ENCODE measurements at regions not wholly inside any gene's neighbourhood (a gene's known extent, or its start where the extent isn't known, plus 50 kb on each side); places are given as distances from the start of the nearest gene placed in this dataset.

GRCh38 chr13:44218501-44219240 is 155.0 kb upstream of the SERP2 start:
- no peak for DNase-seq (ENCODE audit: low read depth in 2 of 2)

- DNase-seq (ENCODE audit: low read depth in 2 of 2) = no peak
These were observed 153.8 kb upstream of the SERP2 start for GRCh38 chr13:44219577-44220548.

GRCh38 chr13:44220948-44221347 is 152.7 kb upstream of the SERP2 start:
- DNase-seq (ENCODE audit: low read depth in 2 of 2) = no peak

GRCh38 chr13:44221657-44222056 is 152.0 kb upstream of the SERP2 start:
- DNase-seq (ENCODE audit: low read depth in 2 of 2) = no peak

GRCh38 chr13:44223770-44224444 is 149.7 kb upstream of the SERP2 start:
- DNase-seq (ENCODE audit: low read depth in 2 of 2) = no peak

- DNase-seq (ENCODE audit: low read depth in 2 of 2) = no peak
These were observed 149.0 kb upstream of the SERP2 start for GRCh38 chr13:44224450-44225149.

GRCh38 chr13:44229371-44230030 is 144.1 kb upstream of the SERP2 start:
- DNase-seq (ENCODE audit: low read depth in 2 of 2) = no peak

GRCh38 chr13:44230071-44230470 is 143.6 kb upstream of the SERP2 start:
- no peak for DNase-seq (ENCODE audit: low read depth in 2 of 2)

GRCh38 chr13:44230736-44231135 is 142.9 kb upstream of the SERP2 start:
- DNase-seq (ENCODE audit: low read depth in 2 of 2) = no peak

GRCh38 chr13:44231786-44232516 is 141.7 kb upstream of the SERP2 start:
- no peak for DNase-seq (ENCODE audit: low read depth in 2 of 2)

- DNase-seq (ENCODE audit: low read depth in 2 of 2) = no peak
These were observed 140.8 kb upstream of the SERP2 start for GRCh38 chr13:44232774-44233173.

GRCh38 chr13:44234566-44234965 is 139.1 kb upstream of the SERP2 start:
- no peak for DNase-seq (ENCODE audit: low read depth in 2 of 2)

- DNase-seq (ENCODE audit: low read depth in 2 of 2) = no peak
These were observed 137.3 kb upstream of the SERP2 start for GRCh38 chr13:44236370-44236769.

GRCh38 chr13:44236801-44237207 is 136.8 kb upstream of the SERP2 start:
- no peak for DNase-seq (ENCODE audit: low read depth in 2 of 2)

GRCh38 chr13:44237276-44237767 is 136.3 kb upstream of the SERP2 start:
- DNase-seq (ENCODE audit: low read depth in 2 of 2) = no peak

GRCh38 chr13:44237881-44238421 is 135.7 kb upstream of the SERP2 start:
- DNase-seq (ENCODE audit: low read depth in 2 of 2) = no peak

- no peak for DNase-seq (ENCODE audit: low read depth in 2 of 2)
These were observed 132.9 kb upstream of the SERP2 start for GRCh38 chr13:44240611-44241145.

- no peak for DNase-seq (ENCODE audit: low read depth in 2 of 2)
These were observed 132.0 kb upstream of the SERP2 start for GRCh38 chr13:44241638-44242037.

- DNase-seq (ENCODE audit: low read depth in 2 of 2) = no peak
These were observed 130.9 kb upstream of the SERP2 start for GRCh38 chr13:44242766-44243165.

All from stimulated activated CD8-positive, alpha-beta memory T cell treated with anti-CD3 and anti-CD28 coated beads, Interleukin-7, amount 100 ng/mL, for 1 hour (primary cell).